ENCODE measurements at regions not wholly inside any gene's neighbourhood (a gene's known extent, or its start where the extent isn't known, plus 50 kb on each side); places are given as distances from the start of the nearest gene placed in this dataset.

DNA sequence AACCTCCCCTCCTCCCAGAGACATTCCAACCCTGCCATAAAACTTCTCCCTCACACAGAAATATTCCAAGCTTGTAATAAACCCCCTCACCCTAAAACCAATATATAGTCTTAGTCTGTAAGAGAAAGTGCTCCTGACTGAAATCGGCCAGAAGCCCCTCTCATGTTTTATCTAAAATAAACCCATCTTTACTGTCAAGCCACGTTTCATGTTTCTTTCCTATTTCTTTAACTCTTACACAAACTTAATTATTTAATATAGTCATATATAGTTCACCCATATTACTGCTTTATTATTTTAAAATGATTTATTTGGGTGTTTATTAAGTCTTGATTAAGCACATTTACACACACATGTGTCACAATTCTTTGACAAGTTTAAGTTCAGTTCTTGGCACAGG, 191.3 kb upstream of the AADAT start:
- no peak for DNase-seq (ENCODE audit: low read depth, low spot score)

DNA sequence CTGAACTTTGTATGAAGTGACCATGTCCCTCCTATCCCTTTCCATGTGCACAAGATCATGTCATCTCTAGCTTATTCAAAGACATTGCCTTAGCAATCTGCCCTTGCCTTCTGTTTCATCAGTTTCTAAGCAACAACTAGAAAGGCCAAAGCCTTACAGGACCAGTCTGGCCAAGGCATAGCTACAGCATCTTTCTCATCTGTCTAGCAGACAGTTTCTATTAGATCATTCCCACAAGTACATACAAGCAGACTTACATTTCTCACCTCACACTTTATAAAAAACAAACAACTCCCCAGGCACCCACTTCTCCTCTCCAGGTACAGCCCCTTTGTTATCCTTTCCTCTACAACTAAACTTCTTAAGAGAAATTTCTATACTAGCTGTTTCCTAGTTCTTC, 188.7 kb upstream of the AADAT start:
- Mint-ChIP-seq H3K36me3 (ENCODE audit: low read depth) (peaks cover 5% of the 10 kb centered on the region), H3K27me3 (ENCODE audit: low read depth) (no peaks in the 10 kb centered on the region), H3K9me3 (peaks cover 8% of the 10 kb centered on the region), H3K27ac (ENCODE audit: unreplicated experiment) (no peak overlapping the region), H3K4me3 (no peak overlapping the region), H3K4me1 (no peaks in the 10 kb centered on the region)
- TF ChIP-seq, protein P1, sequence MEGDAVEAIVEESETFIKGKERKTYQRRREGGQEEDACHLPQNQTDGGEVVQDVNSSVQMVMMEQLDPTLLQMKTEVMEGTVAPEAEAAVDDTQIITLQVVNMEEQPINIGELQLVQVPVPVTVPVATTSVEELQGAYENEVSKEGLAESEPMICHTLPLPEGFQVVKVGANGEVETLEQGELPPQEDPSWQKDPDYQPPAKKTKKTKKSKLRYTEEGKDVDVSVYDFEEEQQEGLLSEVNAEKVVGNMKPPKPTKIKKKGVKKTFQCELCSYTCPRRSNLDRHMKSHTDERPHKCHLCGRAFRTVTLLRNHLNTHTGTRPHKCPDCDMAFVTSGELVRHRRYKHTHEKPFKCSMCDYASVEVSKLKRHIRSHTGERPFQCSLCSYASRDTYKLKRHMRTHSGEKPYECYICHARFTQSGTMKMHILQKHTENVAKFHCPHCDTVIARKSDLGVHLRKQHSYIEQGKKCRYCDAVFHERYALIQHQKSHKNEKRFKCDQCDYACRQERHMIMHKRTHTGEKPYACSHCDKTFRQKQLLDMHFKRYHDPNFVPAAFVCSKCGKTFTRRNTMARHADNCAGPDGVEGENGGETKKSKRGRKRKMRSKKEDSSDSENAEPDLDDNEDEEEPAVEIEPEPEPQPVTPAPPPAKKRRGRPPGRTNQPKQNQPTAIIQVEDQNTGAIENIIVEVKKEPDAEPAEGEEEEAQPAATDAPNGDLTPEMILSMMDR (conservative IDR thresholded peaks at IDR 0.05): no peak
- no peak for DNase-seq (ENCODE audit: low read depth, low spot score)

More for the DNA sequence above, 191.3 kb upstream of the AADAT start:
- Mint-ChIP-seq H3K36me3 (ENCODE audit: low read depth) (peaks cover 5% of the 10 kb centered on the region), H3K9me3 (peaks cover 8% of the 10 kb centered on the region), H3K4me1 (no peaks in the 10 kb centered on the region), H3K27me3 (ENCODE audit: low read depth) (no peaks in the 10 kb centered on the region), H3K4me3 (no peak overlapping the region), H3K27ac (ENCODE audit: unreplicated experiment) (no peak overlapping the region)
- TF ChIP-seq, protein P1 (conservative IDR thresholded peaks at IDR 0.05): no peak

DNA sequence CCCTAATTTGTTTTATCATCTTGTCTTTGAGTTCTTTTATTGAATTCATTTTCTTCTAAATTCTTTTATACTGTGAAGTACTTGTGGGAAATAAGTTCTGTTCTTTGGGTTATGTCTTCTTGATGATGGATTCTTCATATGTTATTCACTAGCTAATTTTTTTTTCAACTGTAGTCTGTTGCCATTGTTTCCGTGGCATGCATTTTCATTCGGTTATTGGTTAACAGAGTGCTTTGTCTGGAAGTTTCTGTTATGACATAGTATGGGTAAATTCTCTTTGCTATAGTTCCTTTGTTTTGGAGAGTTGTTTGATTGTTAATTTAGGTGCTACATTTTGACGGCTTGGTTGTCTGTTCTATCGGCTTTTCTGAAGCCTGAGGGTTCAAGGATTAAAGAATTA, 184.9 kb upstream of the AADAT start:
- Mint-ChIP-seq H3K36me3 (ENCODE audit: low read depth) (no peaks in the 10 kb centered on the region), H3K4me3 (no peak overlapping the region), H3K27me3 (ENCODE audit: low read depth) (no peaks in the 10 kb centered on the region), H3K4me1 (no peaks in the 10 kb centered on the region), H3K27ac (ENCODE audit: unreplicated experiment) (no peak overlapping the region), H3K9me3 (peaks cover 3% of the 10 kb centered on the region)
- TF ChIP-seq, protein P1 (conservative IDR thresholded peaks at IDR 0.05): no peak
- no peak for DNase-seq (ENCODE audit: low read depth, low spot score)

DNA sequence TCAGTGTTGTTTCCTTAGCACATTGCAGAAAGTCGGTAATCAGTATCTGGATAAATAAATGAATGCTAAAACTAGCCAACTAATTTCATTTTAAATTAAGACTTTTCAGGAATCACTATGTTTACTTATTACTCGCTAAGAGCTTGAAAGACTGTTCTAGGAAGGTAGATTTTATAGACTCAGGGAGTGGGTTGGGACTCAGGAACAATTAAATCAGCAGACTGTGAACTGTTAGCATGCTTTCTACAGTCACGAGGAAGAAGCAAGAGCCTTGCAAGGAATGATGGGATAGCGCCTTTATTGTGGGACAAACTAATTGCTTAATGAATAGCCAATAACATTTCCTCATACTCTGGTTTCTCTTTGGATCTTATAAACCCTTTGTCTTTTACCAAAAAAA, 183.2 kb upstream of the AADAT start:
- TF ChIP-seq, protein P1 (conservative IDR thresholded peaks at IDR 0.05): peak; percentile 4
- no peak for DNase-seq (ENCODE audit: low read depth, low spot score)
- no peaks in the 10 kb centered on the region for H3K4me1 Mint-ChIP-seq
- no peak overlapping the region for H3K4me3 Mint-ChIP-seq
- H3K36me3 Mint-ChIP-seq (ENCODE audit: low read depth): no peaks in the 10 kb centered on the region
- no peak overlapping the region for H3K27ac Mint-ChIP-seq (ENCODE audit: unreplicated experiment)
- no peaks in the 10 kb centered on the region for H3K27me3 Mint-ChIP-seq (ENCODE audit: low read depth)
- H3K9me3 Mint-ChIP-seq: peaks cover under 1% of the 10 kb centered on the region

DNA sequence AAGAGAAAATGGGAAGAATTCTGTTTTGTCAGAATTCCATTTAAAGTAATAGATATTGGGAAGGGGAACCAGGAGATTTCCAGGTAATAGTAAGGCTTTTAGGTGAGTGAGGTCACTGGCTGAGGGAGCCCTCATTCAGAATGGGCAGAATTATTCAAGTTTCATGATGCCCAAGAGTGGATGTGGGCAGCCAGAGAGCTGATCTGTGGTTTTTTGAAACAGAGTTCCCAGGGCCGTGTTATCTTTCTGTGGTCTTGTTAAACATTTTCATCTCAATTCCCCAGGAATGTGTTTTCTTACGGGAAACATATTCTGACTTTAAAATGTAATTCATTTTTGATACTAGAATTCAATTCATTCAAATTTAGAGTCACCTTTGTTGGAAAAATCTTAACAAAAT, 182.0 kb upstream of the AADAT start:
- peaks cover 5% of the 10 kb centered on the region for H3K9me3 Mint-ChIP-seq
- no peak for DNase-seq (ENCODE audit: low read depth, low spot score)
- H3K4me3 Mint-ChIP-seq: no peak overlapping the region
- H3K27ac Mint-ChIP-seq (ENCODE audit: unreplicated experiment): no peak overlapping the region
- no peaks in the 10 kb centered on the region for H3K4me1 Mint-ChIP-seq
- H3K27me3 Mint-ChIP-seq (ENCODE audit: low read depth): no peaks in the 10 kb centered on the region
- TF ChIP-seq, protein P1 (conservative IDR thresholded peaks at IDR 0.05): no peak
- no peaks in the 10 kb centered on the region for H3K36me3 Mint-ChIP-seq (ENCODE audit: low read depth)

DNA sequence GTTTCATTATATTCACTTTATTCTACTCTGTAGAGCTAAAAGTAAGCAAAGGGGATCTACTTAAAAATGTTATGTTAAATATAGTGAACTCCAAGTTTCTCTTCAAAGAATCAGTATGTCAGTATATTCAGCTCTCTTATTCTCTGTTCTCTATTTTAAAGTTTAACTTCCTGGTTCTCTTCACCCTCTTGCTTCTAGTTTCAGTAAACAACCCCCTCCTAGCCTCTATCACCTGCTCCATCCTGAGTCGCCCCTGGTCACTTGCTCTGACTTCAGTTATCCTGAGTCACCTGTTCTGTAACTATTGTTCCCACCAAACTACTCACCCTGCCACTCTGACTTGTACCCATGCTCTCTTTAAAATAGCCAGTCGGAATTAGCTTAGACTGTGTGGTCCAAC, 180.9 kb upstream of the AADAT start:
- Mint-ChIP-seq H3K36me3 (ENCODE audit: low read depth) (no peaks in the 10 kb centered on the region), H3K4me1 (no peaks in the 10 kb centered on the region), H3K27me3 (ENCODE audit: low read depth) (no peaks in the 10 kb centered on the region), H3K27ac (ENCODE audit: unreplicated experiment) (no peak overlapping the region), H3K4me3 (no peak overlapping the region), H3K9me3 (peaks cover 5% of the 10 kb centered on the region)
- TF ChIP-seq, protein P1 (conservative IDR thresholded peaks at IDR 0.05): no peak
- no peak for DNase-seq (ENCODE audit: low read depth, low spot score)
